Activated CD8-positive, alpha-beta memory T cell treated with anti-CD3 and anti-CD28 coated beads for 1 hour (primary cell): ENCODE measurements at regions not wholly inside any gene's neighbourhood (a gene's known extent, or its start where the extent isn't known, plus 50 kb on each side); places are given as distances from the start of the nearest gene placed in this dataset.
"Not testable (repeated sequence)": the region's sequence is repeated elsewhere in the genome, so short reads cannot be mapped to it uniquely, and the experiment has no call there.

Source experiments
- DNase-seq, 2 donors: peaks; one replicate each; pipeline ENCODE4 v3.0.0-alpha.2; 2020; ENCODE audit warnings: low read depth in 1 of 2; ENCODE audit errors: extremely low read depth in 1 of 2

DNA sequence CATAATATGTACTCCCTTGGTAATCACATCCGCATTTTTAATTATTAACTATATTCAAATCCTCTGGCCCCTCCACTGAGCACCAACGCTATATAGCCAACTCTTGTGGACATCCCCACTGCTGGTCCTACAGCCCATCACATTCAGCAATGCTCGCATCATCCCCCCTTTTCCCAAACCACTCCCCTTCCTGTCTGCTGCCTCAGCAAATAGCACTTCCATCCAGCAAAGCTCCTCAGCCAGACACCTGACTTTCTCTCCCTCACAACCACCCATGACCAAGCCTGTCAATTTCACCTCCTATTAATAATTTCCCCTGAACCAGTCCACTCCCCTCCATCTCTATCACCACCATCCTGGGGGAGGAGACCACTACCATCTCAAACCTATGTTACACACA is 65.5 kb upstream of the KIF2A start:
- not testable (repeated sequence) for DNase-seq

DNA sequence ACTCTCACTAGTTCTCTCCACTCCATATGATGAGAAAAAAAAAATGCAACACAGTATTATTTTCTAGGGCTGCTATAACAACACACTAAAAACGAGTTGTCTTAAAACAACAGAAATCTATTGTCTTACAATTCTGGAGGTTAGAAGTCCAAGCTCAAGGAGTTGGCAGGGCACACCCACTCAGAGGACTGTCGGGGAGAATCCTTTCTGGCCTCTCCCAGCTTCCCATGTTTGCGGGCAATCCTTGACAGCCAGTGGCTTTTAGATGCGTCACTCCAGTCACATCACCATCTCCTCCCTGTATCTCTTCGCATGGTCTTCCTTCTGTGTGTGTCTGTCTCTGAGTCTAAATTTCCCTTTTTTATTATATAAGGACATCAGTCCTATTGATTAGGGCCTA is 64.0 kb upstream of the KIF2A start:
- not testable (repeated sequence) for DNase-seq

DNA sequence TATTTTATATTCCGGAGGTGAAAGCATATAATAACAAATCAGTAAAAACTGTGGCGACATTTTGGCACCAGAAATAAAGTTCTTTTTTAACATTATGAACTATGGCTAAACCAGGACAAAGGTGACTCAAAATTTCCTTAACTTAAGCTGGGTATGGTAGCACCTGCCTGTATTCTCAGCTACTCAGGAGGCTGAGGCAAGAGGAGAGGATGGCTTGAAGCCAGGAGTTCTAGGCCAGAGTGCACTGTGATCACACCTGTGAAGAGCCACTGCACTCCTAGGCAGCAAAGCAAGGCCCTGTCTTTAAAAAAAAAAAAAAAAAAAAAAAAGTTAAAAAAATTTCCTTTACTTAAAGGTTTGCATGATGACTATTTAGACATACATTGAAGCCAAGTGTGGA is 63.0 kb upstream of the KIF2A start:
- not testable (repeated sequence) for DNase-seq

DNA sequence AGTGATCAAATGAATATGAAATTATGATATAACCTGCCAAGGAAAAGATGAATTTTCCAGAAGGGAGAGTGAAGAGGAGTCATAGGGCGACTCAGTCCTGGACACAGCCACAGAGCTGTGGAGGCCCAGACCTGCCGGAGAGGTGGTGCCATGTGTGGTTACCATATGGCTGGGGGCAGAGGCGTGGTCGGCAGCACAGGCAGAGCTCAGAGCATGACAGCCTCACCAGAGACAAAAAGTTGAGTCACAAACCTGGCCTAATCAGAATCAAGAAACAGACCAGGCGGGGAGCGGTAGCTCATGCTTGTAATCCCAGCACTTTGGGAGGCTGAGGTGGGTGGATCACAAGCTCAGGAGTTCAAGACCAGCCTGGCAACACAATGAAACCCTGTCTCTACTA is 57.8 kb upstream of the KIF2A start:
- not testable (repeated sequence) for DNase-seq

DNA sequence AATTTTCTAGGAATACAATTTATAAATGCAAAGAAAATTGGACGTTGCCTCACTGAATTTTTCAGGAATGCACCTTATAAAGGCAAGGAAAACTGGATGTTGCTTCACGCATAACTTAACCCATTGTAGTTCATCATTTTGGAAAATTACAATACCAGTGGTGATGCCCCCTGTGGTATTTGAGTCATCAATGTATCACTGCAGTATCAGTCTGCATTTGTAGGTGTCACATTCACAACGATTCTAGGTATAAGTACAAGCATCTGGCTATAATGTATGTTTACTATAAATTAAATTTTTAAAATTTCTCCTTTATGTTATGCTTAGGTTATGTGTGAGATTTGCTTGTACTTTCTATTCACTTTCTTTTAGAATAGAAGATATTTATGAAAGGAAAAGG is 55.9 kb upstream of the KIF2A start:
- not testable (repeated sequence) for DNase-seq

DNA sequence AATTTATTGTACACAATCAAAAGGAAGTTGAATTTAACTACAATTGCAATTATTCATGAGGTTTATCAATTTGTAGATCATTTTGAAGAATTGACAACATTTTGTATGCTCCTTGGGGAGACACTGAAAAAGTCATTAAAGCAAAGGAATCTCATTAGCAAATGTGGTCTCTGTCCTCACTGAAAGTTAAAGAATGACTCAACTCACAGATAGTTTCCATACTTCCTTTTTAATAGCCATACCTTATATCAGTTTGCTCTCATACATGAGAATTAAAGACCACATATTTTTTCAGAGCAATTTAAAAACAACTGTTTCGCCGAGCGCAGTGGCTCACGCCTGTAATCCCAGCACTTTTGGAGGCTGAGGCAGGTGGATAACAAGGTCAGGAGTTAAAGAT is 55.1 kb upstream of the KIF2A start:
- DNase-seq: not testable (repeated sequence)

DNA sequence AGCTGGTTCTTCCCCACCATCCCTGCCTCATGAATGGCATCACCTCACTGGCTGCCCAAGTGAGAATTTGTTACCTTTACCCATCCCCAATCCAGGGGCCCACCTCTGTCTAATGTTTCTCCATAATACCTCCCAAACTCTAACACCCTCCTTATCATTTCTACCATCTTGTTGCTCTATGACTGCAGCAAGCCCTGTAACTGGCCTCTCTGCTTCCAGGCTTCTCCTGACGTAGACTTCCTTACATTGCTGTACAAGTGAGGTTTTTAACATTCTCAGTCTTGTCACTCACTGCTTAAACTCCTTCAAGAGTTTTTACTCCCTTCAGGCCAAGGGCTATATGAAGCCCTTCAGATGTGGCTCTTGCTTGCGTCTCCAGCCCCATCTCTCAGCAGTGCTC is 53.5 kb upstream of the KIF2A start:
- not testable (repeated sequence) for DNase-seq

DNA sequence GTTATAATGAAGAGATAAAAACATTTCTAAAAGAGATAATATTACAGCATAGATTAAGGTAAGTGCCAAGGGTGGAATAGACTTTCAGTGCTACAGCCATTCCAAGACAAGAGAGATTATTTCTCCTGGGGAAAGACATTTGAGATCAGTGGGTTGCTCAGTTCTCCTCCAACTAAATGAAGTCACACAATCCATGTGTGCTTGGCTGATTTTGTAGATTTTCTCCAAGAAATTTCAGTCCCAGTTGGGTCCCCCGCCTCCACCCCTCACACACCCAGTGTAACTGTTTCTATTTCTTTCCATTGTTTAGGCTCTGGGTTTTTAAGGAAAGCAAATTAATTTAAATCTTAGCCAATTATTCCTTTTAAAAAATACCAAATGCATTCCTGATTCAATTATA is 50.5 kb upstream of the KIF2A start:
- DNase-seq: not testable (repeated sequence)

DNA sequence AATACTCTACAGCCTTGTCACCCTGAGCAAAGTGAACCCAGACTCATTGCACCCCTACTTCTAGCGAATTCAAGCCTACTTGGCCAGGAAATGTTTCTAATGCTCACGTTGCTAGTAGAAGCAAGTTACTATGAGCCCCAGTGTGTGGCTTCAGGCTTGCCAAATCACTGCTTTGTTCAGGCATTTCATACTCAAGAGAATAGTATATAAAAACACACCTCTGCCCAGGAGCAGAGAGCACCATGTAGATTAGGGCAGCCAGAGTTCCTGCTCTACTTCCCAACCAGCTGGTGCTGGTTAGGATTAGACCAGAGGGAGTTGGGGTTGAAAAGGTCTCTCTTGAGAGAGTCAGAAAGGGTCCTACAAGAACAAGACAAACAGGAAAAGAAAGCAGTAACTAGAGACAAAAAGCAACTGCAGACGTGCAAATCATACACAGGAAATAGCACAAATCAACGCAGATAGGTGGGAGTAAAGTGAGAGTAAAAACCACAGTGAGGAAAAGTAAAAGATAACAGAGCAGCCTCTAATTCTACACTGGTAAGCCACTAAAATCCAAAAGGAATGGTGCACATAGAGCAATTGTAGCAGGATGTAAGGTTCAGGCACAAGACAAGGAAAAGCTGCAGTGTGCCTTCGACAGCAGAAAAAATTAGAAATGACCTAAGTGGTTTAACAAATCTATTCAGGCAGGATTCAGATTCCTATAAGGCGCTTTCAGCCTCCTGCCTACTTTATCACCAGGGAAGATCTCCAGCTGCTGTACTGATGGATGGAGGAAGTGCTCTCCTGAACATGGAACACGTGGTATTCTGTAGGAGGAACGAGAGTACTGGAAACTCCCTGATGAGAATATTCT is 49.6 kb upstream of the KIF2A start:
- no peak for DNase-seq
